ENCODE measurements at regions not wholly inside any gene's neighbourhood (a gene's known extent, or its start where the extent isn't known, plus 50 kb on each side); places are given as distances from the start of the nearest gene placed in this dataset.
"Not testable (repeated sequence)": the region's sequence is repeated elsewhere in the genome, so short reads cannot be mapped to it uniquely, and the experiment has no call there.

- no peak for DNase-seq
- H3K4me3 ChIP-seq (ENCODE audit: low read depth, low read length) = no peak overlapping the region
- H3K4me1 ChIP-seq = no peaks in the 10 kb centered on the region; the same call in 1 of the 2 replicates
- no peaks in the 10 kb centered on the region; the same call in 1 of the 2 replicates for H3K9me3 ChIP-seq
- no peaks in the 10 kb centered on the region for H3K36me3 ChIP-seq
- TF ChIP-seq CTCF (IDR thresholded peaks at IDR 0.05; ENCODE audit: low read depth, low read length) = no peak
- no peaks in the 10 kb centered on the region for H3K27me3 ChIP-seq
Measured at GRCh38 chr1:229131243-229132105, 139.4 kb upstream of the RAB4A start.

- Histone ChIP-seq H3K9me3 (no peaks in the 10 kb centered on the region; the same call in 1 of the 2 replicates), H3K4me3 (ENCODE audit: low read depth, low read length) (no peak overlapping the region), H3K4me1 (no peaks in the 10 kb centered on the region; the same call in 1 of the 2 replicates), H3K27me3 (no peaks in the 10 kb centered on the region), H3K36me3 (no peaks in the 10 kb centered on the region)
- no peak for DNase-seq
- TF ChIP-seq CTCF (IDR thresholded peaks at IDR 0.05; ENCODE audit: low read depth, low read length) = no peak
Measured at GRCh38 chr1:229132106-229132443, 138.8 kb upstream of the RAB4A start.

- Histone ChIP-seq H3K36me3 (no peaks in the 10 kb centered on the region), H3K9me3 (no peaks in the 10 kb centered on the region; the same call in 1 of the 2 replicates), H3K27me3 (no peaks in the 10 kb centered on the region), H3K4me1 (no peaks in the 10 kb centered on the region), H3K4me3 (ENCODE audit: low read depth, low read length) (no peak overlapping the region)
- no peak for DNase-seq
- no peak for TF ChIP-seq CTCF (IDR thresholded peaks at IDR 0.05; ENCODE audit: low read depth, low read length)
Measured at GRCh38 chr1:229132706-229133105, 138.2 kb upstream of the RAB4A start.

GRCh38 chr1:229133151-229133550 lies 137.8 kb upstream of the RAB4A start:
- TF ChIP-seq CTCF (IDR thresholded peaks at IDR 0.05; ENCODE audit: low read depth, low read length) = no peak
- Histone ChIP-seq H3K27me3 (no peaks in the 10 kb centered on the region), H3K9me3 (no peaks in the 10 kb centered on the region; the same call in 1 of the 2 replicates), H3K4me1 (no peaks in the 10 kb centered on the region), H3K36me3 (no peaks in the 10 kb centered on the region), H3K4me3 (ENCODE audit: low read depth, low read length) (no peak overlapping the region)
- no peak for DNase-seq

GRCh38 chr1:229133811-229134210 lies 137.1 kb upstream of the RAB4A start:
- DNase-seq = no peak
- Histone ChIP-seq H3K27me3 (no peaks in the 10 kb centered on the region), H3K9me3 (no peaks in the 10 kb centered on the region; the same call in 1 of the 2 replicates), H3K4me3 (ENCODE audit: low read depth, low read length) (no peak overlapping the region), H3K4me1 (no peaks in the 10 kb centered on the region), H3K36me3 (no peaks in the 10 kb centered on the region)
- no peak for TF ChIP-seq CTCF (IDR thresholded peaks at IDR 0.05; ENCODE audit: low read depth, low read length)

- H3K4me1 ChIP-seq; H3K4me3 ChIP-seq (ENCODE audit: low read depth, low read length); DNase-seq; H3K36me3 ChIP-seq; H3K27me3 ChIP-seq; H3K9me3 ChIP-seq: not testable (repeated sequence)
Measured at GRCh38 chr1:229134381-229135217, 136.3 kb upstream of the RAB4A start.

All from BE2C (cell line).